ENCODE measurements at regions not wholly inside any gene's neighbourhood (a gene's known extent, or its start where the extent isn't known, plus 50 kb on each side); places are given as distances from the start of the nearest gene placed in this dataset.

DNA sequence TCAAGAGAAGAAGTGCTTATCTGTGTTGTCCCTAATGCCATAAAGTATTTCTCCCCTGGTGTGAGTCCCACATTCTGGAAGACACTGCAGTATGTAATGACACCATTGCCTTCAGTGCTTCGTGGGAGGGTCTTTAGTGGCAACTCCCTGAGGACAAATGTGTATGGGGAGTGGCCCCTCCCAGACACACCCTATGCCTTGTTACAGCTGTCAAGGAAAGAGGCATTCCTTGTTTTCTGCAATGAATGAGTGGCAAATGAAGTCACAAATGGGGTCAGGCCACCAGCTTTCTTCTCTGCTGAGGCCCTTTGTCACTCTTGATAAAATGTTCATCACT, 183.2 kb downstream of the FGFR2 start:
- ChIA-PET POLR2A (ENCODE audit: partially characterized antibody) (no interaction called here), CTCF (ENCODE audit: partially characterized antibody) (no interaction called here)
- Histone ChIP-seq H3K27ac (ENCODE audit: low read depth, low read length) (no peak overlapping the region), H3K27me3 (ENCODE audit: insufficient read depth, low read length) (no peaks in the 10 kb centered on the region), H3K9me3 (ENCODE audit: control insufficient read depth in 1 of 2, low read length in 2 of 2) (no peaks in the 10 kb centered on the region), H3K4me1 (ENCODE audit: insufficient read depth, low read length) (no peaks in the 10 kb centered on the region), H3K36me3 (ENCODE audit: insufficient read depth, low read length) (no peaks in the 10 kb centered on the region), H3K4me3 (ENCODE audit: low read length in 2 of 2) (no peak overlapping the region)
- Mint-ChIP-seq H3K27ac (no peak overlapping the region), H3K9me3 (peaks cover 0 to 2% (median 0%) of the 10 kb centered on the region in 8 donors), H3K27me3 (peaks cover 0 to 3% of the 10 kb centered on the region in 2 donors), H3K4me1 (no peaks in the 10 kb centered on the region), H3K4me3 (no peak overlapping the region), H3K36me3 (no peaks in the 10 kb centered on the region)
- no peak for DNase-seq
- intact Hi-C loops (cut with micrococcal nuclease) = no loop called here

DNA sequence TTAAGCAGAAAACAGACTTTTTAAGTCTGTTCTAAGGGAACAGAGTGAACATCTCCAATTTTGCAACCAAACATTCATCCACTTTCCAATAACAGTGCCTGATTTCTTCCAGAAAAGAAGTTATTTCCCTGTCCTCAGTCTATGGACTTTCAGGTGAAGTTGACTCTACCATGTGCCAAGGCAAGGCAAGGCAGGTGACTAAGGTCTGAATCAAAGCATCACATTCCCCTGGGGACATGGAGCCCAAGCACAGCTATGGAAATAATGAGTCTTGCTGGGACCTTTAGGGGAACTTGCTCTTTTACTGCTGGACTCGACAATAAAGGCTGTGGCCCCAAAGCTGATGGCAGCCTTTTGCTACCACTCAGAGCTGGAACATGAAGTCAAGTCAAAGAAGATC, 182.2 kb downstream of the FGFR2 start:
- no peak overlapping the region for H3K27ac Mint-ChIP-seq
- H3K4me3 ChIP-seq (ENCODE audit: low read length in 2 of 2) = no peak overlapping the region
- DNase-seq = no peak

GRCh38 chr10:121417298-121417697, 180.9 kb downstream of the FGFR2 start:
- no peak overlapping the region for H3K4me3 ChIP-seq (ENCODE audit: low read length in 2 of 2)
- POLR2A ChIA-PET (ENCODE audit: partially characterized antibody) = no interaction called here
- no peaks in the 10 kb centered on the region for H3K27me3 ChIP-seq (ENCODE audit: insufficient read depth, low read length)
- intact Hi-C loops (cut with micrococcal nuclease) = no loop called here
- H3K36me3 ChIP-seq (ENCODE audit: insufficient read depth, low read length) = no peaks in the 10 kb centered on the region
- H3K27ac ChIP-seq (ENCODE audit: low read depth, low read length) = no peak overlapping the region
- Mint-ChIP-seq H3K36me3 (no peaks in the 10 kb centered on the region), H3K9me3 (peaks cover 0 to 5% (median 0%) of the 10 kb centered on the region in 8 donors), H3K27me3 (peaks cover 0 to 1% of the 10 kb centered on the region in 2 donors), H3K27ac (no peak overlapping the region), H3K4me1 (no peaks in the 10 kb centered on the region), H3K4me3 (no peak overlapping the region)
- no peaks in the 10 kb centered on the region for H3K9me3 ChIP-seq (ENCODE audit: control insufficient read depth in 1 of 2, low read length in 2 of 2)
- no peak for DNase-seq
- CTCF ChIA-PET (ENCODE audit: partially characterized antibody) = no interaction called here
- H3K4me1 ChIP-seq (ENCODE audit: insufficient read depth, low read length) = no peaks in the 10 kb centered on the region

More for the DNA sequence above, 182.2 kb downstream of the FGFR2 start:
- ChIA-PET POLR2A (ENCODE audit: partially characterized antibody) (no interaction called here), CTCF (ENCODE audit: partially characterized antibody) (no interaction called here)
- Mint-ChIP-seq H3K4me1 (no peaks in the 10 kb centered on the region), H3K9me3 (peaks cover 0 to 5% (median 0%) of the 10 kb centered on the region in 8 donors), H3K4me3 (no peak overlapping the region), H3K27me3 (peaks cover 0 to 2% of the 10 kb centered on the region in 2 donors), H3K36me3 (no peaks in the 10 kb centered on the region)
- no peak overlapping the region for H3K27ac ChIP-seq (ENCODE audit: low read depth, low read length)
- H3K36me3 ChIP-seq (ENCODE audit: insufficient read depth, low read length) = no peaks in the 10 kb centered on the region
- H3K27me3 ChIP-seq (ENCODE audit: insufficient read depth, low read length) = no peaks in the 10 kb centered on the region
- intact Hi-C loops (cut with micrococcal nuclease) = no loop called here
- no peaks in the 10 kb centered on the region for H3K4me1 ChIP-seq (ENCODE audit: insufficient read depth, low read length)
- no peaks in the 10 kb centered on the region for H3K9me3 ChIP-seq (ENCODE audit: control insufficient read depth in 1 of 2, low read length in 2 of 2)

- DNase-seq = no peak
- H3K4me3 ChIP-seq (ENCODE audit: low read length in 2 of 2) = no peak overlapping the region
- intact Hi-C loops (cut with micrococcal nuclease) = no loop called here
- no peaks in the 10 kb centered on the region for H3K4me1 ChIP-seq (ENCODE audit: insufficient read depth, low read length)
- Mint-ChIP-seq H3K27me3 (no peaks in the 10 kb centered on the region), H3K9me3 (peaks cover 0 to 3% (median 0%) of the 10 kb centered on the region in 8 donors), H3K27ac (no peak overlapping the region), H3K4me3 (no peak overlapping the region), H3K4me1 (no peaks in the 10 kb centered on the region), H3K36me3 (no peaks in the 10 kb centered on the region)
- no peak overlapping the region for H3K27ac ChIP-seq (ENCODE audit: low read depth, low read length)
- H3K36me3 ChIP-seq (ENCODE audit: insufficient read depth, low read length) = no peaks in the 10 kb centered on the region
- H3K27me3 ChIP-seq (ENCODE audit: insufficient read depth, low read length) = no peaks in the 10 kb centered on the region
- ChIA-PET CTCF (ENCODE audit: partially characterized antibody) (no interaction called here), POLR2A (ENCODE audit: partially characterized antibody) (no interaction called here)
- no peaks in the 10 kb centered on the region for H3K9me3 ChIP-seq (ENCODE audit: control insufficient read depth in 1 of 2, low read length in 2 of 2)
These were observed 180.0 kb downstream of the FGFR2 start for GRCh38 chr10:121418126-121418777.

DNA sequence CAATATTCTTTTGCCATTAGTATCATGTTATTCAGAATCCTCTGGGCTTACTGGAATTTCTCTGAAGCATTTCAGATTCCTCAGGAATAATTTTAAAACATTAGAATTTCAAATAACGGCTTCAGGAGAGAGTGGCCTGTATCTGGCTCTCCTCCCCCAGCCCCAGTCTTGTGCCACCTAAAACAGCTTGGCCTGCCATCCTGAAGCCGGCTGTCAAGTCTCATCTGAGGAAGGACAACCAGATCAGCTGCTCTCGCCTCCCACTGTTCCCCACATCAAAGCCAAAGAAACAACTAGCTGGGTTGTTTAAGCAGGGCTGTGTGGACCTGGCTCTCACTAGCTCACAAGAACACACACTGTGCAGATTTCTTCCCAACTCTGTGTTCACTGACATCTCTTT, 178.2 kb downstream of the FGFR2 start:
- Mint-ChIP-seq H3K27me3 (no peaks in the 10 kb centered on the region), H3K9me3 (peaks cover 0 to 3% (median 0%) of the 10 kb centered on the region in 8 donors), H3K27ac (no peak overlapping the region), H3K4me1 (no peaks in the 10 kb centered on the region), H3K36me3 (no peaks in the 10 kb centered on the region), H3K4me3 (no peak overlapping the region)
- DNase-seq = no peak
- intact Hi-C loops (cut with micrococcal nuclease) = no loop called here
- H3K4me3 ChIP-seq (ENCODE audit: low read length in 2 of 2) = no peak overlapping the region
- no peaks in the 10 kb centered on the region for H3K4me1 ChIP-seq (ENCODE audit: insufficient read depth, low read length)
- no peaks in the 10 kb centered on the region for H3K9me3 ChIP-seq (ENCODE audit: control insufficient read depth in 1 of 2, low read length in 2 of 2)
- no peaks in the 10 kb centered on the region for H3K27me3 ChIP-seq (ENCODE audit: insufficient read depth, low read length)
- CTCF ChIA-PET (ENCODE audit: partially characterized antibody) = no interaction called here
- POLR2A ChIA-PET (ENCODE audit: partially characterized antibody) = no interaction called here
- H3K27ac ChIP-seq (ENCODE audit: low read depth, low read length) = no peak overlapping the region
- no peaks in the 10 kb centered on the region for H3K36me3 ChIP-seq (ENCODE audit: insufficient read depth, low read length)

- intact Hi-C loops (cut with micrococcal nuclease) = no loop called here
These were observed 176.1 kb downstream of the FGFR2 start for GRCh38 chr10:121422096-121422495.

GRCh38 chr10:121425623-121426022, 172.6 kb downstream of the FGFR2 start:
- Mint-ChIP-seq H3K27ac (no peak overlapping the region), H3K36me3 (no peaks in the 10 kb centered on the region), H3K4me1 (no peaks in the 10 kb centered on the region), H3K4me3 (no peak overlapping the region), H3K9me3 (peaks cover 0 to 3% (median 0%) of the 10 kb centered on the region in 8 donors), H3K27me3 (no peaks in the 10 kb centered on the region)
- DNase-seq = no peak
- intact Hi-C loops (cut with micrococcal nuclease) = no loop called here
- Histone ChIP-seq H3K4me1 (ENCODE audit: insufficient read depth, low read length) (no peaks in the 10 kb centered on the region), H3K27me3 (ENCODE audit: insufficient read depth, low read length) (no peaks in the 10 kb centered on the region), H3K27ac (ENCODE audit: low read depth, low read length) (no peak overlapping the region), H3K4me3 (ENCODE audit: low read length in 2 of 2) (no peak overlapping the region), H3K9me3 (ENCODE audit: control insufficient read depth in 1 of 2, low read length in 2 of 2) (no peaks in the 10 kb centered on the region), H3K36me3 (ENCODE audit: insufficient read depth, low read length) (no peaks in the 10 kb centered on the region)
- POLR2A ChIA-PET (ENCODE audit: partially characterized antibody) = no interaction called here
- CTCF ChIA-PET (ENCODE audit: partially characterized antibody) = no interaction called here

More at GRCh38 chr10:121422096-121422495, 176.1 kb downstream of the FGFR2 start:
- Histone ChIP-seq H3K27me3 (ENCODE audit: insufficient read depth, low read length) (no peaks in the 10 kb centered on the region), H3K4me1 (ENCODE audit: insufficient read depth, low read length) (no peaks in the 10 kb centered on the region), H3K9me3 (ENCODE audit: control insufficient read depth in 1 of 2, low read length in 2 of 2) (no peaks in the 10 kb centered on the region), H3K36me3 (ENCODE audit: insufficient read depth, low read length) (no peaks in the 10 kb centered on the region), H3K4me3 (ENCODE audit: low read length in 2 of 2) (no peak overlapping the region), H3K27ac (ENCODE audit: low read depth, low read length) (no peak overlapping the region)
- Mint-ChIP-seq H3K36me3 (no peaks in the 10 kb centered on the region), H3K9me3 (peaks cover 0 to 3% (median 0%) of the 10 kb centered on the region in 8 donors), H3K27me3 (no peaks in the 10 kb centered on the region), H3K4me3 (no peak overlapping the region), H3K4me1 (no peaks in the 10 kb centered on the region), H3K27ac (no peak overlapping the region)
- ChIA-PET POLR2A (ENCODE audit: partially characterized antibody) (no interaction called here), CTCF (ENCODE audit: partially characterized antibody) (no interaction called here)
- DNase-seq = no peak

- CTCF ChIA-PET (ENCODE audit: partially characterized antibody) = no interaction called here
These were observed 171.9 kb downstream of the FGFR2 start for GRCh38 chr10:121426307-121426706.

More at GRCh38 chr10:121426307-121426706, 171.9 kb downstream of the FGFR2 start:
- Histone ChIP-seq H3K9me3 (ENCODE audit: control insufficient read depth in 1 of 2, low read length in 2 of 2) (no peaks in the 10 kb centered on the region), H3K4me3 (ENCODE audit: low read length in 2 of 2) (no peak overlapping the region), H3K27me3 (ENCODE audit: insufficient read depth, low read length) (no peaks in the 10 kb centered on the region), H3K36me3 (ENCODE audit: insufficient read depth, low read length) (no peaks in the 10 kb centered on the region), H3K27ac (ENCODE audit: low read depth, low read length) (no peak overlapping the region), H3K4me1 (ENCODE audit: insufficient read depth, low read length) (no peaks in the 10 kb centered on the region)
- intact Hi-C loops (cut with micrococcal nuclease) = no loop called here
- Mint-ChIP-seq H3K4me3 (no peak overlapping the region), H3K36me3 (no peaks in the 10 kb centered on the region), H3K27me3 (no peaks in the 10 kb centered on the region), H3K9me3 (peaks cover 0 to 4% (median under 1%) of the 10 kb centered on the region in 8 donors), H3K27ac (no peak overlapping the region), H3K4me1 (no peaks in the 10 kb centered on the region)
- POLR2A ChIA-PET (ENCODE audit: partially characterized antibody) = no interaction called here
- no peak for DNase-seq

Measured in CD4-positive, alpha-beta memory T cell (primary cell).